Lower leg skin (tissue), 3 donors: ENCODE measurements at regions not wholly inside any gene's neighbourhood (a gene's known extent, or its start where the extent isn't known, plus 50 kb on each side); places are given as distances from the start of the nearest gene placed in this dataset.

ENCODE experiments used
- POLR2A ChIP-seq, 2 donors: fragments of 450-650 bp; IDR thresholded peaks; one replicate each; pipeline ENCODE4 v1.6.1; 2016 to 2017; ENCODE audit warnings: antibody characterized with exemption in 2 of 2, mild to moderate bottlenecking in 1 of 2, moderate library complexity in 1 of 2
- TF ChIP-seq, protein P1 (sequence below), 3 donors: fragments of 450-650 bp; IDR thresholded peaks; one replicate each; pipeline ENCODE4 v1.5.1; 2016; ENCODE audit warnings: antibody characterized with exemption in 3 of 3, mild to moderate bottlenecking in 3 of 3, moderate library complexity in 2 of 3

DNA sequence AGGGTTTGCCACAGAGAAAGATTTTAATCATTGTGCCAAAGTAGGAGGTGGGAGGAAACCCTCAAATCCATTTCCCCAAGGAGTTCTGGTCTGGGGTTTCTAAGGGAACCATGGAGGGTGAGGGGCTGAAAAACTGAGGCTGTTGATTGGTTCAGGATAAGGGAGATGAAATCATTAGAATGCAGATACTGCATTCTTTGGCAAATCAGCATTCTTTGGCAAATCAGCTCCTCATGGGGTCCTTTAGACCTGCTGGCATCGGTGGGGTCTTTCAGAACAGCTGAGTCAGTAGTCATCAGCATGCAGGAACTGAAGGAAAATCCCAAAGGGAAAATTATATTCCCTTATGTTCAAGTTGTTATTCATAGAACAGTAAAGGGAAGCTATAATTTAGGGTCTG is 585.5 kb downstream of the ISL1 start:
- TF ChIP-seq, protein P1, sequence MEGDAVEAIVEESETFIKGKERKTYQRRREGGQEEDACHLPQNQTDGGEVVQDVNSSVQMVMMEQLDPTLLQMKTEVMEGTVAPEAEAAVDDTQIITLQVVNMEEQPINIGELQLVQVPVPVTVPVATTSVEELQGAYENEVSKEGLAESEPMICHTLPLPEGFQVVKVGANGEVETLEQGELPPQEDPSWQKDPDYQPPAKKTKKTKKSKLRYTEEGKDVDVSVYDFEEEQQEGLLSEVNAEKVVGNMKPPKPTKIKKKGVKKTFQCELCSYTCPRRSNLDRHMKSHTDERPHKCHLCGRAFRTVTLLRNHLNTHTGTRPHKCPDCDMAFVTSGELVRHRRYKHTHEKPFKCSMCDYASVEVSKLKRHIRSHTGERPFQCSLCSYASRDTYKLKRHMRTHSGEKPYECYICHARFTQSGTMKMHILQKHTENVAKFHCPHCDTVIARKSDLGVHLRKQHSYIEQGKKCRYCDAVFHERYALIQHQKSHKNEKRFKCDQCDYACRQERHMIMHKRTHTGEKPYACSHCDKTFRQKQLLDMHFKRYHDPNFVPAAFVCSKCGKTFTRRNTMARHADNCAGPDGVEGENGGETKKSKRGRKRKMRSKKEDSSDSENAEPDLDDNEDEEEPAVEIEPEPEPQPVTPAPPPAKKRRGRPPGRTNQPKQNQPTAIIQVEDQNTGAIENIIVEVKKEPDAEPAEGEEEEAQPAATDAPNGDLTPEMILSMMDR (IDR thresholded peaks at IDR 0.05), result no peak
- TF ChIP-seq POLR2A (IDR thresholded peaks at IDR 0.05), result no peak
